Transverse colon (tissue), 4 donors: ENCODE measurements at regions not wholly inside any gene's neighbourhood (a gene's known extent, or its start where the extent isn't known, plus 50 kb on each side); places are given as distances from the start of the nearest gene placed in this dataset.

Source experiments
- DNase-seq: peaks from one replicate; pipeline ENCODE4 v3.0.0-alpha.2; 2019
- H3K27ac ChIP-seq, 4 donors: fragments of 200-600 bp; sonication (generic); 2 replicates each; pipeline ENCODE4 v1.5.1; 2016 to 2018; ENCODE audit warnings: inconsistent platforms in 4 of 4
- H3K27me3 ChIP-seq: fragments of 200-600 bp; sonication (generic); 2 replicates; pipeline ENCODE4 v1.5.1; 2017; ENCODE audit warnings: inconsistent platforms
- H3K36me3 ChIP-seq, 4 donors: fragments of 200-600 bp; sonication (generic); 2 replicates each; pipeline ENCODE4 v1.5.1; 2017 to 2019; ENCODE audit warnings: inconsistent platforms in 4 of 4
- H3K4me1 ChIP-seq, 4 donors: fragments of 200-600 bp; sonication (generic); 2 replicates each; pipeline ENCODE4 v1.5.1; 2017 to 2020; ENCODE audit warnings: inconsistent platforms in 4 of 4
- H3K4me3 ChIP-seq, 4 donors: fragments of 200-600 bp; sonication (generic); 1 replicate in 1 of 4; 2 replicates in 3 of 4; pipeline versions ENCODE4 v1.5.1 to v1.6.1; 2017 to 2019; ENCODE audit warnings: inconsistent platforms in 4 of 4
- H3K9me3 ChIP-seq, 2 donors: fragments of 200-600 bp; sonication (generic); 2 replicates each; pipeline ENCODE4 v1.5.1; 2017 to 2019; ENCODE audit warnings: inconsistent platforms in 2 of 2
- CTCF ChIP-seq, 5 experiments: fragments of 200-600 bp in 3 of 5; fragments of 450-650 bp in 2 of 5; sonication (generic) in 3 of 5; IDR thresholded peaks; 1 replicate in 2 of 5; 2 replicates in 3 of 5; pipeline ENCODE4 v1.5.1; 2016 to 2017; ENCODE audit warnings: antibody characterized with exemption in 5 of 5, inconsistent platforms in 3 of 5, mild to moderate bottlenecking in 2 of 5, moderate library complexity in 1 of 5
- EP300 ChIP-seq: sonication (generic); formaldehyde crosslinking; IDR thresholded peaks from one replicate; pipeline ENCODE4 v1.6.1; 2017; ENCODE audit warnings: antibody characterized with exemption, low read depth
- POLR2A ChIP-seq: fragments of 450-650 bp; IDR thresholded peaks from one replicate; pipeline ENCODE4 v1.6.1; 2016; ENCODE audit warnings: antibody characterized with exemption, mild to moderate bottlenecking, moderate library complexity
- POLR2AphosphoS5 ChIP-seq, 3 donors: sonication (generic); formaldehyde crosslinking; IDR thresholded peaks; one replicate each; pipeline ENCODE4 v1.6.1; 2016; ENCODE audit warnings: antibody characterized with exemption in 3 of 3
- WGBS, 2 donors: methylation state at CpG; one replicate each; pipeline ENCODE4 v1.1.5; 2018; ENCODE audit warnings: low coverage in 1 of 2; 5-methylcytosine and 5-hydroxymethylcytosine counted together
- in situ Hi-C, 4 donors: fragments of 200-750 bp; cut with MboI; loops; one replicate each; pipeline versions ENCODE4 v1.15.0 to v1.15.1; 2017; ENCODE audit warnings: low sequenced_read_pairs in 3 of 4, low pct_ligation_motif_present in 1 of 4, low pct_unique_long_range_greater_than_20kb in 1 of 4
- intact Hi-C: fragments of 100-400 bp; cut with DNase I; formaldehyde crosslinking; loops from one replicate; pipeline ENCODE4 v1.15.1; 2023; ENCODE audit warnings: low total_unique reads

- H3K4me1 ChIP-seq: no peaks in the 10 kb centered on the region
- no peaks in the 10 kb centered on the region for H3K9me3 ChIP-seq
- intact Hi-C loops (no loop called here), in situ Hi-C loops (no loop called here)
- H3K27me3 ChIP-seq: no peaks in the 10 kb centered on the region
- DNase-seq: no peak
- H3K4me3 ChIP-seq: no peak overlapping the region
- WGBS, 2 donors: 85 to 100% methylated on average over 3 to 5 of the region's 5 CpGs
- TF ChIP-seq EP300 (no peak), POLR2AphosphoS5 (IDR thresholded peaks at IDR 0.05) (no peak), POLR2A (no peak), CTCF (IDR thresholded peaks at IDR 0.05) (no peak)
- H3K27ac ChIP-seq: no peak overlapping the region
- no peaks in the 10 kb centered on the region for H3K36me3 ChIP-seq
These were observed 58.7 kb upstream of the POU3F1 start for GRCh38 chr1:38105267-38105666.

GRCh38 chr1:38102636-38103035 is 56.0 kb upstream of the POU3F1 start:
- intact Hi-C loops: no loop called here
- 87% methylated on average over 3 of the region's 3 CpGs; no CpG with 5 or more reads in 1 of the 2 donors for WGBS, 2 donors
- H3K36me3 ChIP-seq: no peaks in the 10 kb centered on the region
- TF ChIP-seq CTCF (IDR thresholded peaks at IDR 0.05) (no peak), POLR2AphosphoS5 (IDR thresholded peaks at IDR 0.05) (no peak)
- H3K4me1 ChIP-seq: no peaks in the 10 kb centered on the region
- in situ Hi-C loops: no loop called here
- H3K9me3 ChIP-seq: no peaks in the 10 kb centered on the region
- no peak for DNase-seq
- no peak overlapping the region for H3K4me3 ChIP-seq
- no peaks in the 10 kb centered on the region for H3K27me3 ChIP-seq
- no peak overlapping the region for H3K27ac ChIP-seq

- in situ Hi-C loops (no loop called here), intact Hi-C loops (no loop called here)
- no peaks in the 10 kb centered on the region for H3K4me1 ChIP-seq
- WGBS, 2 donors: 50 to 69% methylated on average over 1 to 8 of the region's 8 CpGs
- no peak overlapping the region for H3K4me3 ChIP-seq
- DNase-seq: no peak
- no peaks in the 10 kb centered on the region for H3K27me3 ChIP-seq
- H3K36me3 ChIP-seq: no peaks in the 10 kb centered on the region
- H3K9me3 ChIP-seq: no peaks in the 10 kb centered on the region
- TF ChIP-seq EP300 (no peak), POLR2AphosphoS5 (IDR thresholded peaks at IDR 0.05) (no peak), POLR2A (no peak), CTCF (IDR thresholded peaks at IDR 0.05) (no peak)
- no peak overlapping the region for H3K27ac ChIP-seq
These were observed 54.6 kb upstream of the POU3F1 start for GRCh38 chr1:38101037-38101785.

GRCh38 chr1:38098101-38098847 is 51.7 kb upstream of the POU3F1 start:
- in situ Hi-C loops (no loop called here), intact Hi-C loops (no loop called here)
- no peak for DNase-seq
- H3K9me3 ChIP-seq: no peaks in the 10 kb centered on the region
- no peak overlapping the region for H3K27ac ChIP-seq
- H3K27me3 ChIP-seq: peaks cover 6% of the 10 kb centered on the region
- H3K36me3 ChIP-seq: no peaks in the 10 kb centered on the region
- WGBS, 2 donors: 74 to 96% methylated on average over 4 to 18 of the region's 18 CpGs
- H3K4me3 ChIP-seq: no peak overlapping the region
- TF ChIP-seq CTCF (IDR thresholded peaks at IDR 0.05): no peak
- TF ChIP-seq EP300: no peak
- TF ChIP-seq POLR2AphosphoS5 (IDR thresholded peaks at IDR 0.05): no peak
- TF ChIP-seq POLR2A: no peak
- no peaks in the 10 kb centered on the region for H3K4me1 ChIP-seq
